ENCODE measurements at regions not wholly inside any gene's neighbourhood (a gene's known extent, or its start where the extent isn't known, plus 50 kb on each side); places are given as distances from the start of the nearest gene placed in this dataset.

- TF ChIP-seq CTCF (IDR thresholded peaks at IDR 0.05; ENCODE audit: poor library complexity): no peak
- TF ChIP-seq EZH2phosphoT487 (IDR thresholded peaks at IDR 0.05; ENCODE audit: low read depth, severe bottlenecking, unreplicated experiment): no peak
- TF ChIP-seq EZH2 (IDR thresholded peaks at IDR 0.05; ENCODE audit: borderline replicate concordance): no peak
Measured at GRCh38 chr3:106157411-106157810, 288.6 kb upstream of the CBLB start.
